ENCODE measurements at regions not wholly inside any gene's neighbourhood (a gene's known extent, or its start where the extent isn't known, plus 50 kb on each side); places are given as distances from the start of the nearest gene placed in this dataset.
A peak's percentile ranks its signal among the peaks of the same experiment; 100 is the strongest.

GRCh38 chr3:178967177-178967532, 104.5 kb downstream of the ZMAT3 start:
- TF ChIP-seq CTCF (IDR thresholded peaks at IDR 0.05) = no peak
- Histone ChIP-seq H3K36me3 (no peaks in the 10 kb centered on the region), H3K4me3 (no peak overlapping the region), H3K4me1 (peaks cover 0 to 9% (median 0%) of the 10 kb centered on the region in 4 donors), H3K9me3 (no peaks in the 10 kb centered on the region), H3K27me3 (no peaks in the 10 kb centered on the region), H3K27ac (no peak overlapping the region)
- no peak for DNase-seq
- intact Hi-C loops (cut with DNase I; ENCODE audit: low total_unique reads) = loop anchor here (10.0 kb wide), 1 partner anchor 532 kb away; no protein-coding TSS in a partner anchor

- Histone ChIP-seq H3K27me3 (no peaks in the 10 kb centered on the region), H3K27ac (no peak overlapping the region), H3K4me3 (no peak overlapping the region), H3K4me1 (peaks cover 0 to 9% (median 0%) of the 10 kb centered on the region in 4 donors), H3K36me3 (no peaks in the 10 kb centered on the region), H3K9me3 (no peaks in the 10 kb centered on the region)
- DNase-seq = no peak
- intact Hi-C loops (cut with DNase I; ENCODE audit: low total_unique reads) = loop anchor here (10.0 kb wide), 1 partner anchor 532 kb away; no protein-coding TSS in a partner anchor
- TF ChIP-seq CTCF (IDR thresholded peaks at IDR 0.05) = peak; percentile 51 to 53
Observed at GRCh38 chr3:178966299-178967176, 105.1 kb downstream of the ZMAT3 start.

GRCh38 chr3:178964551-178964950, 107.1 kb downstream of the ZMAT3 start:
- intact Hi-C loops (cut with DNase I; ENCODE audit: low total_unique reads) = loop anchor here (10.0 kb wide), 1 partner anchor 530 kb away; no protein-coding TSS in a partner anchor
- Histone ChIP-seq H3K4me3 (no peak overlapping the region), H3K9me3 (no peaks in the 10 kb centered on the region), H3K4me1 (peaks cover 0 to 9% (median 0%) of the 10 kb centered on the region in 4 donors), H3K27ac (no peak overlapping the region), H3K27me3 (no peaks in the 10 kb centered on the region), H3K36me3 (no peaks in the 10 kb centered on the region)
- TF ChIP-seq CTCF (IDR thresholded peaks at IDR 0.05) = no peak
- no peak for DNase-seq

GRCh38 chr3:178960918-178961317, 110.7 kb downstream of the ZMAT3 start:
- Histone ChIP-seq H3K27me3 (no peaks in the 10 kb centered on the region), H3K36me3 (no peaks in the 10 kb centered on the region), H3K9me3 (no peaks in the 10 kb centered on the region), H3K27ac (no peak overlapping the region), H3K4me1 (no peaks in the 10 kb centered on the region), H3K4me3 (no peak overlapping the region)
- intact Hi-C loops (cut with DNase I; ENCODE audit: low total_unique reads) = loop anchor here (10.0 kb wide), 1 partner anchor 526 kb away; no protein-coding TSS in a partner anchor
- TF ChIP-seq CTCF (IDR thresholded peaks at IDR 0.05) = no peak
- no peak for DNase-seq

GRCh38 chr3:178960181-178960580, 111.4 kb downstream of the ZMAT3 start:
- Histone ChIP-seq H3K4me1 (no peaks in the 10 kb centered on the region), H3K4me3 (no peak overlapping the region), H3K27me3 (no peaks in the 10 kb centered on the region), H3K36me3 (no peaks in the 10 kb centered on the region), H3K27ac (no peak overlapping the region), H3K9me3 (no peaks in the 10 kb centered on the region)
- no peak for TF ChIP-seq CTCF (IDR thresholded peaks at IDR 0.05)
- intact Hi-C loops (cut with DNase I; ENCODE audit: low total_unique reads) = loop anchor here (10.0 kb wide), 1 partner anchor 525 kb away; no protein-coding TSS in a partner anchor
- no peak for DNase-seq
